ENCODE measurements at regions not wholly inside any gene's neighbourhood (a gene's known extent, or its start where the extent isn't known, plus 50 kb on each side); places are given as distances from the start of the nearest gene placed in this dataset.

GRCh38 chr12:75739912-75740311 is 228.5 kb upstream of the KRR1 start:
- TF ChIP-seq CHD2 (IDR thresholded peaks at IDR 0.05; ENCODE audit: low read depth, low read length) (no peak), ETV6 (IDR thresholded peaks at IDR 0.05; ENCODE audit: borderline replicate concordance in 1 of 2, low read depth in 2 of 2, low read length in 1 of 2) (no peak), ETV6 (CRISPR knock-in tag; IDR thresholded peaks at IDR 0.05; ENCODE audit: borderline replicate concordance) (no peak), ETV5 (CRISPR knock-in tag; IDR thresholded peaks at IDR 0.05; ENCODE audit: low read depth) (no peak), EGR1 (conservative IDR thresholded peaks at IDR 0.05) (no peak), ZNF274 (IDR thresholded peaks at IDR 0.05; ENCODE audit: borderline replicate concordance, low read depth, low read length) (no peak), IRF9 (tag; IDR thresholded peaks at IDR 0.05) (no peak), ZNF668 (CRISPR knock-in tag; IDR thresholded peaks at IDR 0.05) (no peak), DLX4 (CRISPR knock-in tag; IDR thresholded peaks at IDR 0.05) (no peak), SMC3 (conservative IDR thresholded peaks at IDR 0.05; ENCODE audit: insufficient read depth, low read depth, low read length) (no peak), SLC30A9 (CRISPR knock-in tag; IDR thresholded peaks at IDR 0.05) (no peak)
